HG03460 (cell line): ENCODE measurements at regions not wholly inside any gene's neighbourhood (a gene's known extent, or its start where the extent isn't known, plus 50 kb on each side); places are given as distances from the start of the nearest gene placed in this dataset.

Source experiments
- ATAC-seq: cut with Tn5 transposase; IDR thresholded peaks from one replicate; pipeline ENCODE4 v1.9.1; 2021; ENCODE audit not compliant: unreplicated experiment

DNA sequence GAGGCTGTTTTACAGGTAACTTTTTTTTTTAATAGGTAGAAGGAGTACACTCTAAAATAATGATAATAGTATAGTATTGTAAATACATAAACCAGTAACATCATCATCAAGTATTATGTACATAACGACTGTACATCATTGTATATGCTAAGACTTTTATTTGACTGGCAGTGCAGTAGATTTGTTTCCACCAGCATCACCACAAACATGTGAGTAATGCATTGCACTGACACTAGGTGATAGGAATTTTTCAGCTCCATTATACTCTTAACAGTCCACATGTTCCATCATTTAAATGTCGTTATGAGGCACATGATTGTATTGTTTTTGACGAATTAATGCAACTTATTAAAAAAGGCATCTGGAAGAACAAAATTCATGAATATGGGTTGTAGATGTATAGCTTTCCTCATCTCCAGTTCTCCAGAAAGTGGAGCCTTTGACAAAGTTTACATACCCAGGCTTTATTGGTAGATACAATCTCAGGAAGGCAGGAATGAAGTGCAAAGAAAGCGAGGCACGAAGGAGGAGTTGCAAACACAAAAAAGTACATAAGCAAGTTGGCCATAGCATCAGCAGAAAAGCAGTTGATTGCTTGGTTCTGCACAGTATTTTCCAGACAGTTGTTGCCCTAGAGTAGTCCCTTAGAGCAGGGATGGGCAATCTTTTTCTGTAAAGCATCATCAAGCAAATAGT lies 336.9 kb upstream of the NR3C2 start:
- ATAC-seq = no peak

DNA sequence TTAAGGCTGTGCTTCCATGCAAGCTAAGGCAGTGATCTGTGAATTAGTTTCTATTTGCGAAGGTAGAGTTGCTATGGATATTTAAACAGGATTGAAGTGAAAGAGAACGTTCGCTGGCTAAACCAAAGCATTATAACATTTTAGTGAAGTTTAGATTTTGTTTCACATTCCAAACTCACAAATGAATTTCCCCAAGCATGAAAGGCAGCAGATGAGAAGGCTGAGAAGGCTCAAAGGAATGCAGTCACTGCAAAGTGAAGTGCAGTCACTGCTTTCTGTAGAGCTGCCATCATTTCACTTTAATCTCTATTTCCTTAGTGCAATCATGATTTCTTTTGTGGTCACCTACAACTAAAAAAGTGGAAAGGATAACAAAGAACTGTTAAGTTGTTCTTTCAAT lies 334.7 kb upstream of the NR3C2 start:
- no peak for ATAC-seq

DNA sequence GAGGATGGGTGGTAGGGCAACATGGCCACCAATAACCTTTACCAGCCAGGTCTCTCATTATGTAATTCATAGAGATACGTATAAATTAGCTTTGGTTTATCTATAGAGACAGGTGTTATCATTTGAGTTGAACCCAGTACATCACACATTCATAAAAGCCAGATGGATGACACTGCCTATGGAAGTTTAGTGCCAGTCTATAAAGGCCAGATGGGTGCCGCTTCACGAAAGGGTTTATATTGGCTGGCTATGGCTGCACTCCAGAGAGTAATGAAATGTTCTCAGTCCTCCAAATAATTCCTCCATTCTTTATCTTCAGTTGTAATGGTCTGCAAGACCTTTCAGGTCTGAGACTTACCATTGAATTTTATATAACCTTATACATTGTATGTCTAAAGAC lies 331.9 kb upstream of the NR3C2 start:
- ATAC-seq = no peak

DNA sequence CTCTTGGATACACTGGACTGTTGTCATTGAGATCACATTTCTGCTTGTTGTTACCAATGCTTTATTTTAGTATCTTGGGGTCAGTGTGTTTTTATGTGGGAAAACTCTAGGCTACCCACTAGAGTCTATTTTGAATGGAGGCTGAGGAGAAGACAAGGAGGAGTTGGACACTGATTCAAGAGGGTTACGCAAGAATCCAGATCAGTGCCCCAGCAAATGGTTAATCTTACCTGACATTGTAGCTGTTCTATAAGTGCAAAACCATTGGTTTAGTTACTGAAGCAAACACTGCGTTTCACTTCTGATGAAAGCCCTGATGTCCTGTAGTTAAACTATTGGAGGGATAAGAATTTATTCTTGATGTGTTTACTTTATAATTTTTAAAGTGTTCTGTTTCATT lies 331.1 kb upstream of the NR3C2 start:
- ATAC-seq = no peak

DNA sequence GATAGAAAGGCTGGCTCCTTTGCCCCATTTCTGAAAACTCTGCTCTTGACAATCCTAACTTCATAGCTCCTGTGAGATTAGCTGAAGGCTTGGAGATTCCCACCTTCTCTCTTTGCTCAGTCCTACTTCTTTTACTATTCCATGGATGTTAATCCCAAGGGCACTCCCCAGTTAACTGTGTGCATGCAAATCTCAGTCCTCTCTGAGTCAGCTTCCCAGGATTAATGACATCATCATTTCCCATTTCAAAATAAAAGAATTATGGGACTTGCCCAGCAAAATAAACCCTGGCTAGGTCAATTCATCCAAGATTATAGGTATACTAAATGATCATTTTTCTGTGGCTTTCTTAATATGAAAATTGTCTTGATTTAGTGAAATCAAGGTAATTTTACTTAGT lies 328.6 kb upstream of the NR3C2 start:
- no peak for ATAC-seq

DNA sequence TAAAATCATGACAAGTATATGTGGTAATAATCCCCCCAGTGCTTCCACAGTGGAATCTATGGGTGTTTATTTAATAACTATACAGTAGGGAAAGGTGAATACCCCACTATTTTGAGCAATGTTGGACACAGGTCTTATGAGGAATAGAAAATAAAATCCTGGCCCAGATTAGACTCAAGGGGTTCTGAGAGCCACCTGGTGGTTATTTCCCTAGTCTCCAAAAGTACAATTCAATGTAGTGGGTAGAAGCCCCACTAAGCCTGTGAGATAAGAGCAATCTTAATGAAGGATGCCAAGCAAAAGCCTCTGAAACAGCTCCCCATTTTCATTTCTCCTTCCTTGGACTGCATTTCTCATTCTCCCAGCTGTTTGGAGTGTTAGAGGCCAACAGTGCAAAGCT lies 328.2 kb upstream of the NR3C2 start:
- no peak for ATAC-seq

DNA sequence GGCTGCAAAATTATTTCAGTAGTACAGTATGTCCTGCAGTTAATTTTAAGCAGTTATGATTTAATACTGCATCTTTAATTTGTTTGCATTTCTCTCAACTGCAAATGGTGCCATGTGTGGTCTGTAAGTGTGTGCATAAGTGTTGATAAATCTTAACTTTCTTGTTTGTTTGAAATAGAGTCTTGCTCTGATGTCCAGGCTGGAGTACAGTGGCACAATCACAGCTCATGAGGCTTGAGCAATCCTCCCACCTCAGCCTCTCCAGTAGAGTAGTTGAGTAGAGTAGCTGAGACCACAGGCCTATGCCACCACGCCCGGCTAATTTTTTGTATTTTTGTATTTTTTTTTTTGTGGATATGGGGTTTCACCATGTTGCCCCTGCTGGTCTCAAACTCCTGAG lies 322.5 kb upstream of the NR3C2 start:
- no peak for ATAC-seq

DNA sequence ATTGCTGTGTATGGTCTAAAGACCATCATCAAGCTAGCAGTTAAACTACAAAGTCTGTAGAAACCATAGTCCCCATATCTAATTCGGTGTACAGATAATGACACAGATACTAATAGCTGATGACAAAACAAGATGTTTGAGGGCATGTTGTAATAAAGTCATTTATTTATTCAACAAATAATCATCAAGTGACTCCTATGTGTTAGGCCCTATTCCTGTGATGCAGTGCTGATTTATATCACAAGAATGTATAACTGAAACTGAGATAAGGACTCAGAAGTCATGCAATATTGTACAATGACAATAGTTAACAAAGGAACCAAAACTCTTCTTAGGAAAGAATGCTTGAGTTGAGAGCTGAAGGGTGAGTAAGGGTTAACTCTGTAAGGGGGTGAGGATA lies 315.0 kb upstream of the NR3C2 start:
- ATAC-seq = no peak

DNA sequence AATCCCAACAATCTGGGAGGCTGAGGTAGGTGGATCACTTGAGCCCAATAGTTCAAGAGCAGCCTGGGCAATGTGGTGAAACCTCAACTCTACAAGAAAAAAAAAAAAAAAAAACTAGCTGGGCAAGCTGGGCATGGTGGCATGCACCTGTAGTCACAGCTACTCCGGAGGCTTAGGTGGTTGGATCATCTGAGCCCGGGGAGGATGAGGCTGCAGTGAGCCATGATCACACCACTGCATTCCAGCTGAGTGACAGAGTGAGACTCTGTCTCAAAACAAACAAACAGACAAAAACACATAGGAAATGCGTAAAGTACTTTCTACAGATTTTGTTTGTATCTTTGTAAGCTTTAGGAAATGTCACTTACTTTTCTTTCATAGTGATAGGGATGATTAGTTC lies 307.2 kb upstream of the NR3C2 start:
- ATAC-seq = no peak

DNA sequence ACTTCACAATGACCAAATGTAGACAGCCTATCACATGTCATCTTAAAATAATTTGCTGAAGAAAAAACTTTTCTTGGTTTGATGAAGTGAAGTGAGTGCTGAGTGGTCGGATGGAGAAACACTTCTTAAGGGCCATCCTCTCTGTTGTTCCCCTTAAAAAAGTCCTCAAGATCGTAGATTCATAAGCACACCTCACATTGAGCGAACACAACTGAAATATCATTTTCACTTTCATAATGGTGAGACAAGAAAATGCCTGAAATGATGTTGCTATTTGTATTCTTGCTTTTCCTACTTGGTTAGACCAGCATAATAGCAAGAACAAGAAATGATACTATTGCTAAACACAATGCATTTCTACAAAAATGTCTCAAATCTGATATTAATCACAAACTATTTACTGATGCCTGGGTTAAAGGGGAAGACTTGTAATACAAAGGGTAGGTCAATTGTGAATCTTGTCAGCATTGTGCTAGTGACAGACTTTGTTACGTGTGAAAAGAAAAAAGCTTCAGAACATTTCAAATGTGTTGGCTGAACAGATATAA lies 305.6 kb upstream of the NR3C2 start:
- no peak for ATAC-seq

DNA sequence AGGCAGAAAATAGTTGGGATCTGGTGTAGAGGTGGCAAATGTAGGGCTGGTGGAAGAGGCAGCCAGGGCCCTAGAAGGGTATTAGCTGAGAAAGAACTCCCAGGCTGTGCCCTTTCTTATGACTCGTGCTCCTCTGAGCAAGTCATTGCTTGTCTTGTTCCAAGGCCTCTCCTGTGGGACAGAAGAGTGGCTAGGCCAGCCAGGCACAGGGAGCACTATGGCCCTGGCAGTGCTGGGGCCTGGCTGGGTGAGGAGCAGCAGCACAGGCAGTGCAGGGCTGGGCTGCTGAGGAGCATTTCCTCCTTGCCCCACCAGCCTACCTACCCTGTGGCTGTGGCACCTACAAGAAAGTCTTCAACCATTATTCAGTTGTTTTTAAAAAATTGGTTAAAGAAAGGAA lies 298.5 kb upstream of the NR3C2 start:
- no peak for ATAC-seq

DNA sequence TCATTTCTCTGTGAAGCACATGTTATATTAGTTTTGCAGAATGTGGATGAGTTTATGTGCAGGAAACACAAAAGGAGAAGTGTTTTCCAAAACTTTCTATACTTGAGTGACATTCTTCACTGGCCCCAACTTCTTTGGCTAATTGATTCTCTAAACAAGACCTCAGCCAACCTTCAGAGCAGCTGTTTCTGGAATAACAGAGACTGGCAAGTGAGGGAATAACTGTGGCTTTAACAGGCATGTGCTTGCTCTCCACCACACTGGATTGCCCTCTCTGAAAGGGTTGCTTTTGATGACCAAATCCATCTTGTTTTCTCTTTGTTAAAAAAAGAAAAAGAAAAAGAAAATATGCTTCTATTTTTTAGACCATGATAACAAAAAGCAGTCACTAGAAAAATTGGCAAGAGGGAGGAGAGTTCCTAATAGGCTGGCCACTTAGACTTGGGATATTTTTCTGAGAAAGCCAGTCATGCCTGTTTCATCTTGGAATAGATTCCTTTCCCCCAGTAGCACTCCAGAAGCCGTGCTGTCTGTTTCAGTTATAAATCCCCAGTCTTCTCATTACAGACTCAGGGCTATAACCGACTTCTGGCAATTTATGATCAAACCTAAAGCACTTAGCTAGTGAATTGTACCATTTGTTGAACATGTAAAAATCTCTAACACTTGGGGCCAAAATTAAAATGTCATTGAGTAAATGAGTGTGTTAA lies 295.0 kb upstream of the NR3C2 start:
- ATAC-seq = no peak

DNA sequence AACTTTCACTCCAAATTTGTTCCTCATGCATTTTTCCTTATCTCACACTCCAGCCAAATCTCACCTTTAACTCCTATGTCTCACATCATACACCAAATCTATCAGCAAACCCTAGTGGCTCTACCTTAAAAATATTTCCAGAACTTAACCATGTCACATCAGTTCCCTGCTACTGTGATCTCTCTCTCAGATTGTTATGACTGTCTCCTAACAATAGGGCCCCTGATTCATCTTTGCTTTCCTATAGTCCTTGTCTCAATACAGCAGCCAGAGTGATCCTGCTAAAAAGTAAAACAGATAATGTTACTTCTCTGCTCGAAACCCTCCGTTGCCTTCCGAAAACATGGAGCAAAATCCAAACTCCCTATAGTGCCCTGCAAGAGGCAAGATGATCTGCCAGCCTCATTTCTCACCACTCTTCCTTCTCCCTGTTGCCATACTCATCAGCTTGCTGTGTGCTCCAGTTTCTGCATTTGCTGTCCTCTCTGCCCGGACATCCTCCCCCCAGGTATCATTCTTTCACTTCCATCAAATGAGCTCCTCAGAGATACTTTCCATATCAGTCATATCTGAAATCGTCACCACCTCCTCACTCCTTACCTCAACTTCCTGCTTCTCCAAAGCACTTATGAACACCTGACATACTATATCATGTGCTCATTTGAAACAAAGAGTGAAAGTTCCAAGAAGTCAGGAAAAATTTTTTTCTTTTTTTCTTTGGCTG lies 293.4 kb upstream of the NR3C2 start:
- no peak for ATAC-seq

DNA sequence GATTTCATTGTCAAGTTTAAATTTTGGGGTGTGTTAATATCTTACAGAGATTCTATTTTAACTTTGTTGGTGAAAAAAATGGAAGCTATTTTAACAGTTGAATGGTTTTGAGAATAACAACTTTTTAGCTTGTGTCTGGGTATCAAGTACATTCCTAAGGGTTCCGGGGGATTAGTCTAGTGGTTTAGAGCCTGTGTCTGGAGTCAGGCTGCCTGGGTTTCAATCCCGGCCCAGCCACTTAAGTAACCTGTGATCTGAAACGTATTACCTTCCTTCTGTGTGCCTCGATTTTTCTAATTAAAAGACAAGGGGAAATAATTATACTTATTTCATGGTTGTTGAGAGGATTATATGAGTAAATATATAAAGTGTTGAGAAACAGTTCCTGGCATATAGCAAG lies 288.6 kb upstream of the NR3C2 start:
- ATAC-seq = no peak

DNA sequence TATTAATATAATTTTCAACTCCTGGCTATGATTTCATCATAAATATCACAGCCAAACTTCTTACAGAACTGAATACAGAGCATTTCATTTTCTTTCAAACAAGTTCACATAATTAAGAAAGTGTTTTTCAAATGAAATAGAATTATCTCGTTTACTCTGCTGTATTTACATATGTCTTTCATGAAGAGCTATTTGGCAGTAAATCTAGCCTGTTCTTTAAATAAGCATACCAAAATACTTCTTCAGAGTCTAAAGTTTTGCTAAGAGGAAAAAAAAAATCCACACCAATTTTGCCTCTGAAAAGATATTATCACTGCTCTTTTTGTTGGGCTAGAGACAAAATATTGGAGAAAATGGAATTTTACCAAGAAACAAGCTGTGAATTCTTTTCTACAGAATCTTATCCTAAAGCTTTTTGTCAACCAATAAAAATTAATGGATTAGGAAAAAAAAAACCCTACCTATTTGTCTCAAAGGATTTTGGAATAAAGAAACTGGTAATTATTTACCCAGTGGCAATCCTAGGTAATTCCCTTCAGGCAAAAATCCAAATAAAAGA lies 287.9 kb upstream of the NR3C2 start:
- no peak for ATAC-seq

DNA sequence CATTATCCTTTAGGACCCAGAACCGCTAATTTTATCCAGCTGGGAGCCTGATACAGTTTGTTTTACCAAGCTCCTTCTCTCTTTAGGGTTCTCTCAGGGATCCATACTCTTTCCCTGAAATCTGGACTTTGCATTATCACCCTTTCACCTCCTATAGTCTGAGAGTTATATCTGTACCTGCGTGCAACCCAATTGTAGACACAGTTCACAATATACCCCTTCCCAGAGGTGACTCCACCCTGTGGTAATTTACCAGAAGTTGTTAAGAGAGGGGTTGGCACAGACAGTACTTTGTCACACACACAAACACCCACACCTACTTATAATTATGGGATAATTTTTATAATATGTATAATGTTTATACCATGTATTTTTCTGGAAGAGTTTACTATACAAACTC lies 275.8 kb upstream of the NR3C2 start:
- no peak for ATAC-seq

DNA sequence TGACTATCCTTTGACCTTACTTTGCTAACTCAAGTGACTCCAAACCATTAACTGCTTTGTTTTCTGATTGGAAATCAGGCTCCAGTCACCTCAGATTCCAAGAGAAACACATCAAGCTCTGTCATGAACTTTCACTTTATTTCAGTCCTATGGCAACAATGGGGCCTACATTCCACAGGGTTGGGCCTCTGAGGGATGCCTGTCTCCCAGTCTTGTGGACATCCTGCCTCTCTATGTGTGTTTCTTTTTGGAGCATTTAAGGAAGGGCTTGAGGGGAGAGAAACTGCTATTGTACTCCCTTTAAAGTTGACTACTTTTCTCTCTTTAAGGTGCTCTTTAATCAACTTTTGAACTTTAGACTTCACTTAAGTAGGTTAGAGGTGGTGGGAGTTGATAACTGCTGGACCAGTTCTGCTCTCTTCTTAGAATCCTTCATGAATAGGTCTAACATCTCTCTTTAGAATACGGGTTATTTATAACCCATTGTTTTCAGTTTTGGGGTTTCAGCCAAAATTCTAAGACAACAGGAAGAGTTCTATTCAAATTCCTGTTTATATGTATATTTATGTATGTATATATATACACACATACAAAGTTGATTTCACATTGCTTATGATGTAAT lies 274.3 kb upstream of the NR3C2 start:
- ATAC-seq = no peak

DNA sequence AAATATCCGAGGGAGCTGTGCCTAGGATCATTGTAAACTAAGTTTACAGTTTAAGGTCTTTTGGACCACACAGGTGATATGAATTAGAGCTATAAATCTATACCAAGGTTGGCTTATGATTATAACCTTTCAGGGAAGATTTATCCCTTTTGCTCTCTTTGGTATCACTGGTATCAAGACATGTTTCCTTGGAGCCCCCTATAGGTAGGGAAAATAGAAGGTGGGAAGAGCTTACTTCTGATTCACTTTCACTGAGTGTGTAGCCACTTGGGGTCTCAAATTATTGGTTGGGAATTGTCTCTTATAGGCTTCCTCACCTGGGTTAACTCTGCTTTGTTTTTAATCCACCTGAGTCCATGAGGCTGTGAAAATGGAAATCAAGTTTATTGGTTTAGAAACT lies 262.1 kb upstream of the NR3C2 start:
- no peak for ATAC-seq

DNA sequence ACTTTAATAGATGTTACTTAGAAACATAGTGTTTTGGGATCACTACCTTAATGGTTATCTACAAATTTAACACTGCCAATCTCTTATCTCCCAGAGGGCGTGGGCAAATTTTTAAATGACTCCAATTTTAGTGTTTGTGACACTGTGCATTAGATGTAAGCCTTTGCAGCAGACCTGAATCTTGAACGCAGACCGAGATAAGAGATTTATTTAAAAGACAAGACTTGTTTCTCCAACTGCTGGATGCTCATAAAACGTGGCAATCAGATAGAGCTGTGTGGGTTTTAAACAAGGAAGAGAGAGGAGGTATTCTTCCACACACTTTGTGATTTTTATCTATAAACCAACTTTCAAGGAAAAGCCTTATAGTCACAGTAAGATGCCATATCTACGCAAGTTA lies 252.5 kb upstream of the NR3C2 start:
- ATAC-seq = no peak

DNA sequence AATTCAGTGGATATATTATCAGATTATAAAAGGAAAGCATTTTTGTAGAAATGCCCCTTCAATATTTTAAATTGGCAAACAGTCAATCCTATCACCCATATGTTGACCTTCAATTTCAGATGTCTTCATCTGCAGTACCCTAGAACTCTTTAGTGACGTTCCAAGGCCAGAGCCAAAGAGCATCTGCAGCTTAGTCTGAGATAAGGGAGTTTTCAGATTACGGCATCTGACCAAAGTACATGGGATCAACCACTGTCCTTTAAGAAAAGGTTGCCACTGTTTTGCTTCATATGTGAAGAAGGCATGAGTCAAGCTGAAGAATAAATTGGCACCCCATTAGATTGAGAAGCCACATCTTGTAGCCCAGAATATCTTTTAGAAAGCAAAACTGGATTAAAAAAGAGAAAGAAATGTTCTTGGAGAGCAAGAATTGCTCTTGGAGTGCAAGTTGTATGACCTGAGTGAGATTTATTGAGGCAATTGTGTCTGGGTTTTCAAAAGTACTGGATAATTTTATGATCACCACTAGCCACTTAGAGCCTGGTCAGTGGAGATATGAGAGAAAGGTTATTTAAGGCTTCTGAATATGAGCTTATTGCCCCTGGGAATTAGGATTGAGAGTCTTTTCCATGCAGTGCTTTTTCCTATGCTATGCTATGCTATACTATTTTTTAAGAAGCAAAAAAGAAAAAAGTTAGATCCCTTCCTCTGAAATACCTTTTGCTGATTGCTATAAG lies 251.9 kb upstream of the NR3C2 start:
- ATAC-seq = no peak

DNA sequence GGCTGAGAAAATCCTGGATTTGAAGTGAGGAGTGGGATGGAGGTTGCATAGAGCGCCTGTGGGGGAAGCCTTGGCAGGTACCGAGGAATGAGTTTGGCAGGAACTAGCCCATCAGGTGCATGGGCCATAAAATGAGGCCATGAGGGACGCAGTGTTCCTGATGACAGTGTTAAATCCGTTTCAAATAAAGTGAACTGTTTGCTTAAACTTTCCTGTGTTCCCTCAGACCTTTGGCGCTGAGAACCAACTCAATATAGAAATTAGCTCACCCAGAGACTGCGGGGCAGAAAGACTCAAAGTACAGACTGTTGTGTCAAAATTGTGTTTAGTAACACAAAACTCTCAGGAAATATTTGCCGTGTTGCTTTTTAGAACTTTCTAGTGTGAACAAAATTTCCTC lies 250.0 kb upstream of the NR3C2 start:
- no peak for ATAC-seq
